NCI-H1436 treated with DMSO at 0.1 percent for 48 hours (cell line): ENCODE measurements at regions not wholly inside any gene's neighbourhood (a gene's known extent, or its start where the extent isn't known, plus 50 kb on each side); places are given as distances from the start of the nearest gene placed in this dataset.
"Not testable (repeated sequence)": the region's sequence is repeated elsewhere in the genome, so short reads cannot be mapped to it uniquely, and the experiment has no call there.

ENCODE experiments used
- DNase-seq: peaks from one replicate; lab custom pipeline; 2025; lab: John Stamatoyannopoulos, UW

- no peak for DNase-seq
Measured at GRCh38 chr17:5962371-5962770, 107.8 kb upstream of the WSCD1 start.

- DNase-seq, result no peak
Measured at GRCh38 chr17:5971969-5972368, 98.2 kb upstream of the WSCD1 start.

- no peak for DNase-seq
Measured at GRCh38 chr17:5973410-5973809, 96.8 kb upstream of the WSCD1 start.

- no peak for DNase-seq
Measured at GRCh38 chr17:5975661-5976060, 94.5 kb upstream of the WSCD1 start.

- no peak for DNase-seq
Measured at GRCh38 chr17:5976251-5976650, 93.9 kb upstream of the WSCD1 start.

GRCh38 chr17:5978496-5978895 lies 91.7 kb upstream of the WSCD1 start:
- no peak for DNase-seq

GRCh38 chr17:5980941-5981340 lies 89.2 kb upstream of the WSCD1 start:
- no peak for DNase-seq

- no peak for DNase-seq
Measured at GRCh38 chr17:5986644-5987043, 83.5 kb upstream of the WSCD1 start.

GRCh38 chr17:6000426-6000825 lies 69.8 kb upstream of the WSCD1 start:
- no peak for DNase-seq

- not testable (repeated sequence) for DNase-seq
Measured at GRCh38 chr17:6003221-6003620, 67.0 kb upstream of the WSCD1 start.

GRCh38 chr17:6005939-6006338 lies 64.2 kb upstream of the WSCD1 start:
- DNase-seq, result no peak

GRCh38 chr17:6011206-6011605 lies 59.0 kb upstream of the WSCD1 start:
- no peak for DNase-seq

- DNase-seq, result no peak
Measured at GRCh38 chr17:6018788-6019187, 51.4 kb upstream of the WSCD1 start.

GRCh38 chr17:6019959-6020358 lies 50.2 kb upstream of the WSCD1 start:
- DNase-seq, result no peak

- no peak for DNase-seq
Measured at GRCh38 chr17:6020376-6021010, 49.7 kb upstream of the WSCD1 start.
